ENCODE measurements at regions not wholly inside any gene's neighbourhood (a gene's known extent, or its start where the extent isn't known, plus 50 kb on each side); places are given as distances from the start of the nearest gene placed in this dataset.
A peak's percentile ranks its signal among the peaks of the same experiment; 100 is the strongest.

GRCh38 chr5:86977808-86978207 lies 289.9 kb upstream of the RASA1 start:
- H3K4me3 Mint-ChIP-seq, result no peak overlapping the region
- Histone ChIP-seq H3K4me3 (no peak overlapping the region), H2AFZ (no peak overlapping the region), H3K4me1 (ENCODE audit: insufficient read depth) (no peaks in the 10 kb centered on the region), H3K79me2 (replicated peaks; ENCODE audit: insufficient read depth) (no peaks in the 10 kb centered on the region), H3K27ac (ENCODE audit: low read depth) (no peak overlapping the region), H4K20me1 (replicated peaks; ENCODE audit: insufficient read depth) (no peaks in the 10 kb centered on the region), H3K9me2 (ENCODE audit: insufficient read depth) (no peaks in the 10 kb centered on the region), H3K36me3 (ENCODE audit: insufficient read depth) (no peaks in the 10 kb centered on the region), H3F3A (replicated peaks; ENCODE audit: low read depth) (no peaks in the 10 kb centered on the region), H3K4me2 (no peak overlapping the region), H3K27me3 (ENCODE audit: insufficient read depth) (no peaks in the 10 kb centered on the region)
- no peaks in the 10 kb centered on the region for H3K27me3 Mint-ChIP-seq (ENCODE audit: insufficient read depth, low read depth, poor library complexity)
- H3K36me3 Mint-ChIP-seq (ENCODE audit: low read depth), result no peaks in the 10 kb centered on the region
- H3K27ac Mint-ChIP-seq, result no peak overlapping the region
- DNase-seq (ENCODE audit: low spot score) (no peak), ATAC-seq (no peak)
- H3K4me1 Mint-ChIP-seq, result no peaks in the 10 kb centered on the region
- H3K9me3 Mint-ChIP-seq, result no peaks in the 10 kb centered on the region
- TF ChIP-seq ZNF331 (CRISPR knock-in tag; IDR thresholded peaks at IDR 0.05; ENCODE audit: low read depth) (no peak), EZH2 (IDR thresholded peaks at IDR 0.05; ENCODE audit: low read depth, unreplicated experiment) (no peak), REST (IDR thresholded peaks at IDR 0.05; ENCODE audit: unreplicated experiment) (no peak)

DNA sequence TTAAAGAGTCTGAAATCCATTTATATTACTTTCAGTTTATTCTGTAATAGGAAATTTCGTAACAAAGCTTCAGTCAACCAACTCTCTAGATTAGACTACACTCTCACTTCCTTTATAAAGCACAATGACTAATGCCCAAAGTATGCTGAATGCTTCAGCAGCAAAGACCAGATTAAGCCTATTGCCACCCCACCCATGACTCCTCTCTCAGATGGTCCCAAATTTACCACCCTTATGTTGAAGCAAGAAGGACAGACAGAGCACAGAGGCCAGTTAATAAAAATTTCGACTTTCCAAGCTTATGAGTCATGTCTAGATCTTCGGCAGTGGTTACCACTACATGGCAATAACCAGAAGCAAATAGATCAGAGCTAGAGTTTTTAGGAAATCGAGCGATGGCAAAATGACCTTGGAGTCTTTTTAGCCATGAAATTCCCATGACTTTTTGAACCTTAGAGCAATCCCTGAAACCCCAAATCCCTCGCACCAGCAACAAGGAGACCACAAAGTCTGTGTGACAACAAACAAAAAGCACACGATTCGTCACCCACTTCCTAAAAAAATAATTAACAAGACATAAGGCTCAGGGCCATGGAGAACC lies 287.8 kb upstream of the RASA1 start:
- Histone ChIP-seq H3K79me2 (replicated peaks; ENCODE audit: insufficient read depth) (no peaks in the 10 kb centered on the region), H3K4me2 (no peak overlapping the region), H3F3A (replicated peaks; ENCODE audit: low read depth) (no peaks in the 10 kb centered on the region), H3K4me3 (no peak overlapping the region), H2AFZ (no peak overlapping the region), H3K36me3 (ENCODE audit: insufficient read depth) (no peaks in the 10 kb centered on the region), H3K27me3 (ENCODE audit: insufficient read depth) (no peaks in the 10 kb centered on the region), H4K20me1 (replicated peaks; ENCODE audit: insufficient read depth) (no peaks in the 10 kb centered on the region), H3K27ac (ENCODE audit: low read depth) (no peak overlapping the region), H3K4me1 (ENCODE audit: insufficient read depth) (no peaks in the 10 kb centered on the region), H3K9me2 (ENCODE audit: insufficient read depth) (no peaks in the 10 kb centered on the region)
- Mint-ChIP-seq H3K36me3 (ENCODE audit: low read depth) (no peaks in the 10 kb centered on the region), H3K27ac (no peak overlapping the region), H3K4me1 (no peaks in the 10 kb centered on the region), H3K9me3 (no peaks in the 10 kb centered on the region), H3K27me3 (ENCODE audit: insufficient read depth, low read depth, poor library complexity) (no peaks in the 10 kb centered on the region), H3K4me3 (no peak overlapping the region)
- no peak for ATAC-seq
- DNase-seq (ENCODE audit: low spot score), result peak; percentile 6
- no peak for TF ChIP-seq ZNF331 (CRISPR knock-in tag; IDR thresholded peaks at IDR 0.05; ENCODE audit: low read depth)
- TF ChIP-seq POLR2AphosphoS5 (IDR thresholded peaks at IDR 0.05; ENCODE audit: low read depth), result no peak
- no peak for TF ChIP-seq ZNF114 (CRISPR knock-in tag; IDR thresholded peaks at IDR 0.05)
- TF ChIP-seq, protein P1, sequence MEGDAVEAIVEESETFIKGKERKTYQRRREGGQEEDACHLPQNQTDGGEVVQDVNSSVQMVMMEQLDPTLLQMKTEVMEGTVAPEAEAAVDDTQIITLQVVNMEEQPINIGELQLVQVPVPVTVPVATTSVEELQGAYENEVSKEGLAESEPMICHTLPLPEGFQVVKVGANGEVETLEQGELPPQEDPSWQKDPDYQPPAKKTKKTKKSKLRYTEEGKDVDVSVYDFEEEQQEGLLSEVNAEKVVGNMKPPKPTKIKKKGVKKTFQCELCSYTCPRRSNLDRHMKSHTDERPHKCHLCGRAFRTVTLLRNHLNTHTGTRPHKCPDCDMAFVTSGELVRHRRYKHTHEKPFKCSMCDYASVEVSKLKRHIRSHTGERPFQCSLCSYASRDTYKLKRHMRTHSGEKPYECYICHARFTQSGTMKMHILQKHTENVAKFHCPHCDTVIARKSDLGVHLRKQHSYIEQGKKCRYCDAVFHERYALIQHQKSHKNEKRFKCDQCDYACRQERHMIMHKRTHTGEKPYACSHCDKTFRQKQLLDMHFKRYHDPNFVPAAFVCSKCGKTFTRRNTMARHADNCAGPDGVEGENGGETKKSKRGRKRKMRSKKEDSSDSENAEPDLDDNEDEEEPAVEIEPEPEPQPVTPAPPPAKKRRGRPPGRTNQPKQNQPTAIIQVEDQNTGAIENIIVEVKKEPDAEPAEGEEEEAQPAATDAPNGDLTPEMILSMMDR (conservative IDR thresholded peaks at IDR 0.05; ENCODE audit: low read depth in 2 of 2), result no peak
- no peak for TF ChIP-seq STAT1 (IDR thresholded peaks at IDR 0.05; ENCODE audit: unreplicated experiment)
- no peak for TF ChIP-seq EZH2 (IDR thresholded peaks at IDR 0.05; ENCODE audit: low read depth, unreplicated experiment)
- TF ChIP-seq, protein P2, sequence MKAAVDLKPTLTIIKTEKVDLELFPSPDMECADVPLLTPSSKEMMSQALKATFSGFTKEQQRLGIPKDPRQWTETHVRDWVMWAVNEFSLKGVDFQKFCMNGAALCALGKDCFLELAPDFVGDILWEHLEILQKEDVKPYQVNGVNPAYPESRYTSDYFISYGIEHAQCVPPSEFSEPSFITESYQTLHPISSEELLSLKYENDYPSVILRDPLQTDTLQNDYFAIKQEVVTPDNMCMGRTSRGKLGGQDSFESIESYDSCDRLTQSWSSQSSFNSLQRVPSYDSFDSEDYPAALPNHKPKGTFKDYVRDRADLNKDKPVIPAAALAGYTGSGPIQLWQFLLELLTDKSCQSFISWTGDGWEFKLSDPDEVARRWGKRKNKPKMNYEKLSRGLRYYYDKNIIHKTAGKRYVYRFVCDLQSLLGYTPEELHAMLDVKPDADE (IDR thresholded peaks at IDR 0.05), result no peak
- no peak for TF ChIP-seq REST (IDR thresholded peaks at IDR 0.05; ENCODE audit: unreplicated experiment)
- no peak for TF ChIP-seq JUNB (IDR thresholded peaks at IDR 0.05; ENCODE audit: unreplicated experiment)
- TF ChIP-seq CREB1 (CRISPR knock-in tag; IDR thresholded peaks at IDR 0.05; ENCODE audit: low read depth), result no peak

All from GM23338 (cell line).